T-helper 2 cell treated with Interferon-gamma antibody and Interleukin-4, amounts not matched to agents 5 μg/mL and 100 μg/mL, for 36 hours (primary cell): ENCODE measurements at regions not wholly inside any gene's neighbourhood (a gene's known extent, or its start where the extent isn't known, plus 50 kb on each side); places are given as distances from the start of the nearest gene placed in this dataset.
"Not testable (repeated sequence)": the region's sequence is repeated elsewhere in the genome, so short reads cannot be mapped to it uniquely, and the experiment has no call there.

Experiments used
- DNase-seq: peaks from one replicate; pipeline ENCODE4 v3.0.0; 2021; ENCODE audit warnings: low spot score
- H3K27ac Mint-ChIP-seq: one replicate; pipeline ENCODE4 v1.8.0; 2021; ENCODE audit warnings: mild to moderate bottlenecking, mixed read lengths
- H3K27me3 Mint-ChIP-seq: one replicate; pipeline ENCODE4 v1.8.0; 2021; ENCODE audit warnings: low read depth, mixed read lengths
- H3K36me3 Mint-ChIP-seq: one replicate; pipeline ENCODE4 v1.8.0; 2021; ENCODE audit warnings: low read depth, mixed read lengths
- H3K4me1 Mint-ChIP-seq: one replicate; pipeline ENCODE4 v1.8.0; 2021; ENCODE audit warnings: low read depth, mixed read lengths
- H3K4me3 Mint-ChIP-seq: one replicate; pipeline ENCODE4 v1.8.0; 2022; ENCODE audit warnings: mild to moderate bottlenecking, moderate library complexity, mixed read lengths
- H3K9me3 Mint-ChIP-seq: one replicate; pipeline ENCODE4 v1.8.0; 2021; ENCODE audit warnings: mixed read lengths

- not testable (repeated sequence) for H3K9me3 Mint-ChIP-seq, H3K4me1 Mint-ChIP-seq, H3K4me3 Mint-ChIP-seq, H3K27ac Mint-ChIP-seq, H3K27me3 Mint-ChIP-seq, DNase-seq
- H3K36me3 Mint-ChIP-seq = peaks cover 26% of the 10 kb centered on the region
Measured at GRCh38 chr7:66554291-66554690, 74.4 kb upstream of the KCTD7 start.

GRCh38 chr7:66554842-66555430 is 73.7 kb upstream of the KCTD7 start:
- H3K36me3 Mint-ChIP-seq = peaks cover 25% of the 10 kb centered on the region
- not testable (repeated sequence) for H3K27ac Mint-ChIP-seq, DNase-seq

GRCh38 chr7:66556177-66556548 is 72.5 kb upstream of the KCTD7 start:
- no peak overlapping the region for H3K4me3 Mint-ChIP-seq
- H3K9me3 Mint-ChIP-seq = no peaks in the 10 kb centered on the region
- H3K27ac Mint-ChIP-seq = no peak overlapping the region
- peaks cover 22% of the 10 kb centered on the region for H3K36me3 Mint-ChIP-seq
- peaks cover 2% of the 10 kb centered on the region for H3K4me1 Mint-ChIP-seq
- no peaks in the 10 kb centered on the region for H3K27me3 Mint-ChIP-seq
- DNase-seq = no peak

More at GRCh38 chr7:66554842-66555430, 73.7 kb upstream of the KCTD7 start:
- H3K9me3 Mint-ChIP-seq, H3K4me3 Mint-ChIP-seq, H3K4me1 Mint-ChIP-seq, H3K27me3 Mint-ChIP-seq: not testable (repeated sequence)

- no peak overlapping the region for H3K4me3 Mint-ChIP-seq
- no peak for DNase-seq
- H3K27me3 Mint-ChIP-seq = no peaks in the 10 kb centered on the region
- H3K9me3 Mint-ChIP-seq = no peaks in the 10 kb centered on the region
- peaks cover 2% of the 10 kb centered on the region for H3K4me1 Mint-ChIP-seq
- peaks cover 17% of the 10 kb centered on the region for H3K36me3 Mint-ChIP-seq
- no peak overlapping the region for H3K27ac Mint-ChIP-seq
Measured at GRCh38 chr7:66556549-66557213, 72.0 kb upstream of the KCTD7 start.

DNA sequence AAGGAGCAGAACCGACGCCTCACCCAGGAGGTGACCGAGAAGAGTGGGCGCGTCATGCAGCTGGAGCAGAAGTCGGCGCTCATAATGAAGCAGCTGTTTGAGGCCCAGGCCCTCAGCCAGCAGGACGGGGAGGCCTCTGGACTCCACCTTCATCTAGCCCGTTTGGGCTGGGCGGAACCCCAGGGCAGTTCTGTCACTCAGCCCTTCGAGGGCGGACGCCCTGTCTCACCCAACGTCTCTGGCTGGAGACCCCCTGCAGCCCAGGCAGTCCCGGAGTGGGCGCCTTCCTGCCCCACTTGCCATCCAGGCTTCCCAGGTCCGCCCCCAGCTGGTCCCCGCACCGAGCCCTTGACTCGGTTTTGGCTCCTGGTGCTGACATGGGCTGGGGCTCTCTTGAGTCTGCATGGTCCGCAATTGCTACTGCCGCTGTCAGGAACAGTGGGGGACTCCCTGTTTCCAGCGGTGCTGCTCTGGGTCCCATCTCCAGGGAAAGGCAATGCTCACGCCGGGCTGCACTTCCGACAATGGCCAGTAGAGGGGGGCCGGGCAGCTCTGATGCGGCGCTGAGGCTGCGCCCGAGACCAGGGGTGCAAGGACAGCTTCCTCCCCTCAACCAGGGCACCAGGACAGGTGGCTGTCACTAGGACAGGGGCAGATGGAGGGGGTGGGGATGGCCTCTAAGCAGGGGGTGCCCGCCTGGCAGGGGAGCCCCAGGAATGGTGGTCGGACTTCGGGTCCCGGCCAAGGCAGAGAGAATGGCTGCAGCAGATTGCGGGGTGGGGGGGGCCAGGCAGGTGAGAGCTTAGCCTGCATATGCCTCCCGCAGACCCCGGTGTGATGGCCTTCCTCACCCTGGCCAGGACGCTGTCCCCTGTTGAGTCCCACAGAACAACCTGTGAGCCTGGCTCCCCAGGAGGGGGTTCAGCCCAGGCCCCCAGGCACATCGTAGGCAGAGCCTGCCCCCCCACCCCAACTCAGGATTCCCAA is 71.2 kb upstream of the KCTD7 start:
- no peaks in the 10 kb centered on the region for H3K27me3 Mint-ChIP-seq
- no peak overlapping the region for H3K27ac Mint-ChIP-seq
- no peak overlapping the region for H3K4me3 Mint-ChIP-seq
- H3K36me3 Mint-ChIP-seq = peaks cover 17% of the 10 kb centered on the region
- peaks cover 2% of the 10 kb centered on the region for H3K4me1 Mint-ChIP-seq
- peak; percentile 48 for DNase-seq
- no peaks in the 10 kb centered on the region for H3K9me3 Mint-ChIP-seq

GRCh38 chr7:66558201-66558641 is 70.5 kb upstream of the KCTD7 start:
- Mint-ChIP-seq H3K27ac (no peak overlapping the region), H3K4me3 (no peak overlapping the region), H3K36me3 (peaks cover 17% of the 10 kb centered on the region), H3K27me3 (no peaks in the 10 kb centered on the region), H3K4me1 (peaks cover 2% of the 10 kb centered on the region), H3K9me3 (no peaks in the 10 kb centered on the region)
- no peak for DNase-seq

DNA sequence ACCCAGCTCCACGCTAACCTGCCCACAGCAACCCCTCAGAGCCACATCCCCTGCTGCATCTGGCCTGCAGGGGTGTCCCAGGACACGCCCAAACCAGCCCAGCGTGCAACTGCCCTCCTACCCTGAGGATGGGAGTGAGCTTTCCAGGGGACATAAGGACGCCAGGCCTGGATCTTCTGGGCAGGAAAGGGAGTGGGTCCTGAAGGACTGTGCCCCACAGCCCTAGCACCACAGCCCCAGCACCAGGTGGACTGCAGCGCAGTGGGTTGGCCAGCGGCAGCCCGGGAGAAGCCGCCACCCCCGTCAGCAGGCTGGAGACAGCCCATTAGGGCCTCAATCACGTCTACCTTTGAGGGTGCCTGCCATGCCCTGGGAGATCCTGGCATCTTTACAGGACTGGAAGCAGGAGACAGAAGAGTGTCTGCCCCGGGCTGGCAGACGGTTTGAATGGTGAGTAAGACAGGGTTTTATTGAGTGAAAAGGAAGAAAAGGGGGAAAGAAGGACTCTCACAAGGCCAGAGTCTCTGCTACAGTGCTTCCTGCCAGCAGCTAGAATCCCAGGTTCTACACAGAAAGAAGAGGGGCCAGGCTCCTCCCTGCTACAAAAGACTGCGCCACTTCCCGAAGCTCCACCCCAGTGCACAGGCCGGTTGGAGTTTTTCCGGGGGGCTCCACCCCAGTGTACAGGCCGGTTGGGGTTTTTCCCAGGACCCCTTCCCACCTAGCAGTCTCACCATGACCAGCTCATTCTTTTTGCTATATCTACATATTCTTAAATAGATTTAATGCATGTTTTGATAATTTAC is 69.8 kb upstream of the KCTD7 start:
- Mint-ChIP-seq H3K4me1 (peaks cover 2% of the 10 kb centered on the region), H3K36me3 (peaks cover 17% of the 10 kb centered on the region), H3K27me3 (no peaks in the 10 kb centered on the region), H3K4me3 (no peak overlapping the region), H3K9me3 (no peaks in the 10 kb centered on the region), H3K27ac (peak overlapping the region; percentile 2)
- DNase-seq = no peak

- peaks cover 26% of the 10 kb centered on the region for H3K36me3 Mint-ChIP-seq
- H3K4me1 Mint-ChIP-seq = no peaks in the 10 kb centered on the region
- no peak overlapping the region for H3K27ac Mint-ChIP-seq
- H3K4me3 Mint-ChIP-seq = no peak overlapping the region
- DNase-seq = no peak
- no peaks in the 10 kb centered on the region for H3K27me3 Mint-ChIP-seq
- H3K9me3 Mint-ChIP-seq = no peaks in the 10 kb centered on the region
Measured at GRCh38 chr7:66564045-66564444, 64.6 kb upstream of the KCTD7 start.

DNA sequence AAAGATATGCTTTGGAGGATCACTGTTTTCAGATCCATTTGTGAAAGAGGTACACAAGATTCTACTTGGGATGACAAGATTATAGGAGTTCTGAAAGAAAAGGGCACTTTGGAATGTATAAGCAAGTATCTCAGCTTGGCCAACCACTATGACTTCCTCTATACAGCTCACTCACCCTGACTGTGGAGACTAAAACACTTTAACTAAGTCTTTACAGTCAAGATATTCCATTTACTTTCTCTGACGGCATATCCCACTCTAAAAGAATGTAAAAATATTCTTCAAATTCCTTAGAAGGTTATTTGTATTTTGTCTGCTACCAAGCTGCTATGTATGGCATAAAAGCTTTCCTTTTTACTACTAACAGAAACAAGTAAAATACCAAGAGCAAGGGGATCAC is 58.5 kb upstream of the KCTD7 start:
- not testable (repeated sequence) for H3K4me1 Mint-ChIP-seq, H3K9me3 Mint-ChIP-seq, H3K27me3 Mint-ChIP-seq, H3K27ac Mint-ChIP-seq, DNase-seq, H3K4me3 Mint-ChIP-seq
- peaks cover 44% of the 10 kb centered on the region for H3K36me3 Mint-ChIP-seq

GRCh38 chr7:66571568-66571967 is 57.1 kb upstream of the KCTD7 start:
- no peaks in the 10 kb centered on the region for H3K27me3 Mint-ChIP-seq
- no peak overlapping the region for H3K27ac Mint-ChIP-seq
- H3K4me3 Mint-ChIP-seq = no peak overlapping the region
- DNase-seq = no peak
- H3K4me1 Mint-ChIP-seq = peaks cover 5% of the 10 kb centered on the region
- H3K36me3 Mint-ChIP-seq = peaks cover 49% of the 10 kb centered on the region
- no peaks in the 10 kb centered on the region for H3K9me3 Mint-ChIP-seq

GRCh38 chr7:66573782-66574495 is 54.7 kb upstream of the KCTD7 start:
- H3K9me3 Mint-ChIP-seq, H3K27me3 Mint-ChIP-seq, H3K27ac Mint-ChIP-seq, H3K4me3 Mint-ChIP-seq, DNase-seq: not testable (repeated sequence)
- Mint-ChIP-seq H3K36me3 (peaks cover 44% of the 10 kb centered on the region), H3K4me1 (peaks cover 16% of the 10 kb centered on the region)

DNA sequence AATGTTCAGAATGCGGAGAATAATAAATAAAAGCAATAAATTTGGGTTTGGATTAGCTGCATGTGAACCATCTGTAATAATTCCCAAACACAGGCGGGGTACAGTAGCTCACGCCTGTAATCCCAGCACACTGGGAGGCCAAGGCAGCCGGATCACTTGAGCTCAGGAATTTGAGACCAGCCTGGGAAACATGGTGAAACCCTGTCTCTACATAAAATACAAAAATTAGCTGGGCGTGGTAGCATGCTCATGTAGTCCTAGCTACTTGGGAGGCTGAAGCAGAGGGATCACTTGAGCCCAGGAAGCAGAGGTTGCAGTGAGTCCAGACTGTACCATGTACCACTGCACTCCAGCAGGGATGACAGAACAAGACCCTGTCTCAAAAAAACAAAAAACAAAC is 53.9 kb upstream of the KCTD7 start:
- not testable (repeated sequence) for H3K27ac Mint-ChIP-seq, H3K27me3 Mint-ChIP-seq, H3K4me3 Mint-ChIP-seq, H3K9me3 Mint-ChIP-seq, DNase-seq
- Mint-ChIP-seq H3K36me3 (peaks cover 45% of the 10 kb centered on the region), H3K4me1 (peaks cover 19% of the 10 kb centered on the region)

GRCh38 chr7:66575398-66575797 is 53.3 kb upstream of the KCTD7 start:
- no peak for DNase-seq
- Mint-ChIP-seq H3K36me3 (peaks cover 42% of the 10 kb centered on the region), H3K4me1 (peaks cover 19% of the 10 kb centered on the region), H3K9me3 (no peaks in the 10 kb centered on the region), H3K27ac (no peak overlapping the region), H3K27me3 (no peaks in the 10 kb centered on the region), H3K4me3 (no peak overlapping the region)
